ENCODE measurements at regions not wholly inside any gene's neighbourhood (a gene's known extent, or its start where the extent isn't known, plus 50 kb on each side); places are given as distances from the start of the nearest gene placed in this dataset.

GRCh38 chr16:16857603-16858283 lies 478.8 kb downstream of the NPIPA7 start:
- no peaks in the 10 kb centered on the region for H3K27me3 ChIP-seq (ENCODE audit: insufficient read depth, low read length, poor library complexity)
- H3K79me2 ChIP-seq (ENCODE audit: insufficient read depth, low read length) = no peaks in the 10 kb centered on the region
- H3K9ac ChIP-seq (ENCODE audit: low read depth, low read length) = no peak overlapping the region
- H3K9me3 ChIP-seq (ENCODE audit: insufficient read depth, low read length, severe bottlenecking) = no peaks in the 10 kb centered on the region
- H3K4me1 ChIP-seq (ENCODE audit: insufficient read depth, low read length) = no peaks in the 10 kb centered on the region
- no peaks in the 10 kb centered on the region for H4K20me1 ChIP-seq (ENCODE audit: insufficient read depth, low read length)
- H2AFZ ChIP-seq (ENCODE audit: low read depth, low read length) = no peak overlapping the region
- no peak for TF ChIP-seq EZH2 (IDR thresholded peaks at IDR 0.05; ENCODE audit: borderline replicate concordance, low read depth, low read length, severe bottlenecking)
- no peak overlapping the region for H3K4me3 ChIP-seq (ENCODE audit: low read depth in 1 of 2, low read length in 2 of 2)
- H3K27ac ChIP-seq (ENCODE audit: low read length) = no peak overlapping the region
- DNase-seq (no peak), ATAC-seq (ENCODE audit: insufficient read depth, low read depth) (no peak)
- no peaks in the 10 kb centered on the region for H3K36me3 ChIP-seq (ENCODE audit: insufficient read depth, low read length)
- no peak overlapping the region for H3K4me2 ChIP-seq (ENCODE audit: insufficient read depth, low read length)

GRCh38 chr16:16861546-16861945 lies 482.6 kb downstream of the NPIPA7 start:
- Histone ChIP-seq H3K4me2 (ENCODE audit: insufficient read depth, low read length) (no peak overlapping the region), H3K9ac (ENCODE audit: low read depth, low read length) (no peak overlapping the region), H3K36me3 (ENCODE audit: insufficient read depth, low read length) (no peaks in the 10 kb centered on the region), H3K27me3 (ENCODE audit: insufficient read depth, low read length, poor library complexity) (no peaks in the 10 kb centered on the region), H3K79me2 (ENCODE audit: insufficient read depth, low read length) (no peaks in the 10 kb centered on the region), H3K27ac (ENCODE audit: low read length) (no peak overlapping the region), H3K9me3 (ENCODE audit: insufficient read depth, low read length, severe bottlenecking) (no peaks in the 10 kb centered on the region), H2AFZ (ENCODE audit: low read depth, low read length) (no peak overlapping the region; the same call in 1 of the 2 replicates), H4K20me1 (ENCODE audit: insufficient read depth, low read length) (no peaks in the 10 kb centered on the region), H3K4me1 (ENCODE audit: insufficient read depth, low read length) (no peaks in the 10 kb centered on the region), H3K4me3 (ENCODE audit: low read depth in 1 of 2, low read length in 2 of 2) (no peak overlapping the region)
- TF ChIP-seq EZH2 (IDR thresholded peaks at IDR 0.05; ENCODE audit: borderline replicate concordance, low read depth, low read length, severe bottlenecking) (no peak), CTCF (IDR thresholded peaks at IDR 0.05; ENCODE audit: borderline replicate concordance, extremely low read depth, low read length, poor library complexity, severe bottlenecking) (peak; percentile 72)
- ATAC-seq (ENCODE audit: insufficient read depth, low read depth) = 0 out of 3 replicates have a peak, but pooled peaks have one; percentile 42
- DNase-seq = peak; percentile 37

GRCh38 chr16:16863672-16864071 lies 484.7 kb downstream of the NPIPA7 start:
- no peak for ATAC-seq (ENCODE audit: insufficient read depth, low read depth)
- Histone ChIP-seq H2AFZ (ENCODE audit: low read depth, low read length) (no peak overlapping the region), H3K9ac (ENCODE audit: low read depth, low read length) (no peak overlapping the region), H3K36me3 (ENCODE audit: insufficient read depth, low read length) (no peaks in the 10 kb centered on the region), H3K9me3 (ENCODE audit: insufficient read depth, low read length, severe bottlenecking) (no peaks in the 10 kb centered on the region), H4K20me1 (ENCODE audit: insufficient read depth, low read length) (no peaks in the 10 kb centered on the region), H3K4me3 (ENCODE audit: low read depth in 1 of 2, low read length in 2 of 2) (no peak overlapping the region), H3K27me3 (ENCODE audit: insufficient read depth, low read length, poor library complexity) (no peaks in the 10 kb centered on the region), H3K4me1 (ENCODE audit: insufficient read depth, low read length) (no peaks in the 10 kb centered on the region), H3K79me2 (ENCODE audit: insufficient read depth, low read length) (no peaks in the 10 kb centered on the region), H3K27ac (ENCODE audit: low read length) (no peak overlapping the region), H3K4me2 (ENCODE audit: insufficient read depth, low read length) (no peak overlapping the region)
- DNase-seq = no peak
- no peak for TF ChIP-seq CTCF (IDR thresholded peaks at IDR 0.05; ENCODE audit: borderline replicate concordance, extremely low read depth, low read length, poor library complexity, severe bottlenecking)
- no peak for TF ChIP-seq EZH2 (IDR thresholded peaks at IDR 0.05; ENCODE audit: borderline replicate concordance, low read depth, low read length, severe bottlenecking)

GRCh38 chr16:16864536-16864935 lies 485.6 kb downstream of the NPIPA7 start:
- Histone ChIP-seq H3K9ac (ENCODE audit: low read depth, low read length) (no peak overlapping the region), H2AFZ (ENCODE audit: low read depth, low read length) (no peak overlapping the region), H3K4me3 (ENCODE audit: low read depth in 1 of 2, low read length in 2 of 2) (no peak overlapping the region), H3K4me1 (ENCODE audit: insufficient read depth, low read length) (no peaks in the 10 kb centered on the region), H3K9me3 (ENCODE audit: insufficient read depth, low read length, severe bottlenecking) (no peaks in the 10 kb centered on the region), H3K27me3 (ENCODE audit: insufficient read depth, low read length, poor library complexity) (peaks cover 3% of the 10 kb centered on the region), H4K20me1 (ENCODE audit: insufficient read depth, low read length) (no peaks in the 10 kb centered on the region), H3K27ac (ENCODE audit: low read length) (no peak overlapping the region), H3K4me2 (ENCODE audit: insufficient read depth, low read length) (no peak overlapping the region), H3K79me2 (ENCODE audit: insufficient read depth, low read length) (no peaks in the 10 kb centered on the region), H3K36me3 (ENCODE audit: insufficient read depth, low read length) (no peaks in the 10 kb centered on the region)
- no peak for TF ChIP-seq CTCF (IDR thresholded peaks at IDR 0.05; ENCODE audit: borderline replicate concordance, extremely low read depth, low read length, poor library complexity, severe bottlenecking)
- TF ChIP-seq EZH2 (IDR thresholded peaks at IDR 0.05; ENCODE audit: borderline replicate concordance, low read depth, low read length, severe bottlenecking) = no peak
- DNase-seq (no peak), ATAC-seq (ENCODE audit: insufficient read depth, low read depth) (no peak)

Measured in DND-41 (cell line).